Mesendoderm (in vitro differentiated cells): ENCODE measurements at regions not wholly inside any gene's neighbourhood (a gene's known extent, or its start where the extent isn't known, plus 50 kb on each side); places are given as distances from the start of the nearest gene placed in this dataset.
"Not testable (repeated sequence)": the region's sequence is repeated elsewhere in the genome, so short reads cannot be mapped to it uniquely, and the experiment has no call there.

Experiments used
- DNase-seq: peaks from one replicate; pipeline ENCODE4 v3.0.0; 2013
- H2AK5ac ChIP-seq: 2 replicates; pipeline ENCODE4 v1.6.1; 2013; ENCODE audit warnings: low read length, inconsistent platforms
- H2BK120ac ChIP-seq: 2 replicates; pipeline ENCODE4 v1.6.1; 2013; ENCODE audit warnings: low read depth, mild to moderate bottlenecking, low read length, moderate library complexity, mixed read lengths
- H2BK15ac ChIP-seq: replicated peaks from 2 replicates; pipeline ENCODE4 v1.6.1; 2013; ENCODE audit warnings: low read depth, mild to moderate bottlenecking, moderate library complexity
- H2BK5ac ChIP-seq: 2 replicates; pipeline ENCODE4 v1.6.1; 2013; ENCODE audit warnings: low read length, inconsistent platforms
- H3K18ac ChIP-seq: 2 replicates; pipeline ENCODE4 v1.6.1; 2013; ENCODE audit warnings: mild to moderate bottlenecking, low read length, mixed read lengths
- H3K23ac ChIP-seq: one replicate; pipeline ENCODE4 v1.6.1; 2013; ENCODE audit warnings: low read length
- H3K27ac ChIP-seq: 2 replicates; pipeline ENCODE4 v1.5.1; 2013; ENCODE audit warnings: low read depth, mild to moderate bottlenecking, inconsistent platforms, low read length, moderate library complexity
- H3K27me3 ChIP-seq: 2 replicates; pipeline ENCODE4 v1.6.1; 2013; ENCODE audit warnings: low read length, control low read depth, mild to moderate bottlenecking, inconsistent platforms; ENCODE audit not compliant: insufficient read depth, poor library complexity
- H3K36me3 ChIP-seq: 2 replicates; pipeline ENCODE4 v1.6.1; 2013; ENCODE audit warnings: low read length, inconsistent platforms; ENCODE audit not compliant: control insufficient read depth, insufficient read depth
- H3K4ac ChIP-seq: one replicate; pipeline ENCODE4 v1.6.1; 2013; ENCODE audit warnings: low read depth, mild to moderate bottlenecking, low read length, moderate library complexity
- H3K4me1 ChIP-seq: 2 replicates; pipeline ENCODE4 v1.6.1; 2013; ENCODE audit warnings: low read depth, low read length, inconsistent platforms; ENCODE audit not compliant: control insufficient read depth
- H3K4me2 ChIP-seq: 2 replicates; pipeline ENCODE4 v1.6.1; 2013; ENCODE audit warnings: low read length
- H3K4me3 ChIP-seq: 2 replicates; pipeline ENCODE4 v1.5.1; 2013; ENCODE audit warnings: mild to moderate bottlenecking, low read length
- H3K56ac ChIP-seq: one replicate; pipeline ENCODE4 v1.6.1; 2013; ENCODE audit warnings: low read length
- H3K79me1 ChIP-seq: 2 replicates; pipeline ENCODE4 v1.6.1; 2013; ENCODE audit warnings: low read length, inconsistent platforms
- H3K79me2 ChIP-seq: 2 replicates; pipeline ENCODE4 v1.6.1; 2013; ENCODE audit warnings: mild to moderate bottlenecking, low read length; ENCODE audit not compliant: control insufficient read depth, insufficient read depth
- H3K9ac ChIP-seq: 2 replicates; pipeline ENCODE4 v1.6.1; 2013; ENCODE audit warnings: low read length, inconsistent platforms
- H4K5ac ChIP-seq: one replicate; pipeline ENCODE4 v1.6.1; 2013; ENCODE audit warnings: low read length
- H4K8ac ChIP-seq: one replicate; pipeline ENCODE4 v1.6.1; 2013; ENCODE audit warnings: low read depth, mild to moderate bottlenecking, control low read depth, low read length, moderate library complexity
- WGBS: extraction: QIAGEN DNeasy Blood & Tissue Kit; methylation state at CpG from one replicate; pipeline ENCODE4 v1.1.7; 2013; ENCODE audit warnings: low lambda C conversion rate, missing lambda C conversion rate; ENCODE audit not compliant: insufficient coverage; ENCODE audit errors: extremely low coverage; 5-methylcytosine and 5-hydroxymethylcytosine counted together

GRCh38 chr12:91250273-91250665 lies 67.7 kb upstream of the DCN start:
- Histone ChIP-seq H3K4me1 (no peaks in the 10 kb centered on the region), H4K5ac (no peak overlapping the region), H3K56ac (no peak overlapping the region), H3K36me3 (no peaks in the 10 kb centered on the region), H3K27me3 (no peaks in the 10 kb centered on the region), H2AK5ac (no peak overlapping the region), H3K79me1 (no peaks in the 10 kb centered on the region), H2BK5ac (no peak overlapping the region), H3K23ac (no peak overlapping the region), H2BK120ac (no peak overlapping the region), H4K8ac (no peak overlapping the region), H3K18ac (no peak overlapping the region), H3K4ac (no peak overlapping the region), H3K4me2 (no peak overlapping the region), H3K79me2 (no peaks in the 10 kb centered on the region), H3K27ac (no peak overlapping the region), H3K9ac (no peak overlapping the region), H2BK15ac (no peak overlapping the region), H3K4me3 (no peak overlapping the region)
- DNase-seq = no peak
- WGBS = no CpG with 5 or more reads among the region's 2 CpGs

DNA sequence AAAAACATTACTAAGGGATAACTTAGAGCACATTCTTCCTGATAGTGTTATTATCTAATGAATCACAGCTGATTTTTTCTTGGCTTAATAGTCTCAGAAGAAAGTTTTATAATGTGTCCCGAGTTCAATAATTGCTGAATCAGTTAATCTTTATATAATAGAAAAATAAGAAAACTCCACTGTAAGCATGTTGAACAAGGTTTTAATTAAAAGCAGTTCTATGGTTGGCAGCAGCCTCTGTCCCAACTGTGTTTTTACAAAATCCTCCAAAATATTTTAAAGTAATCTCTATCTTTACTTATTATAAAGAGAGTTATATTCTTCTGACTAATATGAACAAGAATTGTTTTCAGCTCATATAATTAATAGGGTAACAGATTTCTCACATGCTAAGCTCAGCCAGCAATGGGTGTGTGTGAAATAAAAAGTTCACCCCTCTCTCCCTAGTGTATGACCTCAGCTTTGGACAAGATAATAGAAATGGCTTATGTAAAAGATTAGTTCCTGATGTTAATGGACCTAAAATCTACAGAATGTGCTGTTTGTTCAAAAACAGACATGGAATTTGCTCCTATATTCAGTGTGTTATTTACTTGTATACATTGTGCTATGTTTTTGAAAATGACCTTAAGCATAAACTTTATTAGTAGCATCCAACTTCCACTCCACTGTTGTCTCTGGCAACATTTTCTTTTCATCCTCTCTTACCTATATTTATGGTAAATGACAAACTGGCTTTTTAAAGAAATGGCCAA lies 67.1 kb upstream of the DCN start:
- Histone ChIP-seq H3K79me1 (no peaks in the 10 kb centered on the region), H3K4me1 (no peaks in the 10 kb centered on the region), H4K8ac (no peak overlapping the region), H2BK5ac (no peak overlapping the region), H2BK15ac (no peak overlapping the region), H3K27ac (no peak overlapping the region), H3K4ac (no peak overlapping the region), H3K27me3 (no peaks in the 10 kb centered on the region), H2AK5ac (no peak overlapping the region), H3K9ac (no peak overlapping the region), H2BK120ac (no peak overlapping the region), H3K18ac (no peak overlapping the region), H3K79me2 (no peaks in the 10 kb centered on the region), H3K4me2 (no peak overlapping the region), H3K56ac (no peak overlapping the region), H4K5ac (no peak overlapping the region), H3K36me3 (no peaks in the 10 kb centered on the region), H3K4me3 (no peak overlapping the region), H3K23ac (no peak overlapping the region)
- DNase-seq = no peak
- WGBS = no CpG with 5 or more reads among the region's 1 CpG

GRCh38 chr12:91249054-91249453 lies 66.4 kb upstream of the DCN start:
- no peak overlapping the region for H3K56ac ChIP-seq
- H3K4ac ChIP-seq = no peak overlapping the region
- H3K23ac ChIP-seq = no peak overlapping the region
- no peak overlapping the region for H3K27ac ChIP-seq
- H2BK5ac ChIP-seq = no peak overlapping the region
- no peak overlapping the region for H2AK5ac ChIP-seq
- H3K36me3 ChIP-seq = no peaks in the 10 kb centered on the region
- no peak overlapping the region for H2BK15ac ChIP-seq
- H3K4me1 ChIP-seq = no peaks in the 10 kb centered on the region
- H4K8ac ChIP-seq = no peak overlapping the region
- no peak overlapping the region for H3K9ac ChIP-seq
- H3K18ac ChIP-seq = no peak overlapping the region
- WGBS = 100% methylated on average over 1 of the region's 1 CpG
- DNase-seq = no peak
- H3K27me3 ChIP-seq = no peaks in the 10 kb centered on the region
- H3K79me2 ChIP-seq = no peaks in the 10 kb centered on the region
- no peak overlapping the region for H3K4me3 ChIP-seq
- H3K79me1 ChIP-seq = no peaks in the 10 kb centered on the region
- H2BK120ac ChIP-seq = no peak overlapping the region
- H3K4me2 ChIP-seq = no peak overlapping the region
- H4K5ac ChIP-seq = no peak overlapping the region

DNA sequence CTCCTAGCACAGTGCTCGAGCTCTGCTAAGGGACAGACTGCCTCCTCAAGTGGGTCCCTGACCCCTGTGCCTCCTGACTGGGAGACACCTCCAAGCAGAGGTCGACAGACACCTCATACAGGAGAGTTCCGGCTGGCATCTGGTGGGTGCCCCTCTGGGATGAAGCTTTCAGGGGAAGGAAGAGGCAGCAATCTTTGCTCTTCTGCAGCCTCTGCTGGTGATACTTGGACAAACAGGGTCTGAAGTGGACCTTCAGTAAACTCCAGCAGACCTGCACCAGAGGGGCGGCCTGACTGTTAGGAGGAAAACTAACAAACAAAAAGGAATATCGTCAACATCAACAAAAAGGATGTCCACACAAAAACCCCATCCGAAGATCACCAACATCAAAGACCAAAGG lies 60.6 kb upstream of the DCN start:
- not testable (repeated sequence) for H3K4me2 ChIP-seq, H2AK5ac ChIP-seq, H2BK15ac ChIP-seq, H3K79me1 ChIP-seq, H3K79me2 ChIP-seq, H3K18ac ChIP-seq, H4K5ac ChIP-seq, H3K56ac ChIP-seq, H3K4ac ChIP-seq, H3K4me3 ChIP-seq, H3K27ac ChIP-seq, H4K8ac ChIP-seq, H2BK5ac ChIP-seq, H3K9ac ChIP-seq, H3K23ac ChIP-seq, H3K4me1 ChIP-seq, H2BK120ac ChIP-seq, H3K27me3 ChIP-seq, H3K36me3 ChIP-seq
- WGBS = no CpG with 5 or more reads among the region's 6 CpGs
- DNase-seq = peak; percentile 43

DNA sequence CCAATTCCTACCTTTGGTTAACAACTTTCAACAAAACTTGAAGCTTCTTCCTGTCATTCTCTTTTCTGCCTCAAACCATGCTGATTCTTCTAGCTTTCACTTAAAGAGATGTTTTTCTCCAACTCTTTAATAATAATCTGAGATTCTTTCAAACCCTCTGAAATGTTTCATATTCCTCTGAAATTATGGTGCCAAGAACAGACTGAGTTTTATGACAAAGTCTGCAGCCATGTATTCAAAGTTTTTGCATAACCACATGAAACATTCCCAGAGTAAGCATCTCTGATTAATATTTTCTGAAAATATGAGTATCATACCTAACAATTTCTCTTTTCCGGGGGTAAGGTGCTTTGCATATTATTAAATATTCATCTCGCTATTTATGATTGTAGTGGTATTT lies 59.1 kb upstream of the DCN start:
- Histone ChIP-seq H3K27me3 (no peaks in the 10 kb centered on the region), H2AK5ac (no peak overlapping the region), H3K56ac (no peak overlapping the region), H3K79me1 (no peaks in the 10 kb centered on the region), H3K4me3 (no peak overlapping the region), H3K4ac (no peak overlapping the region), H3K18ac (no peak overlapping the region), H4K5ac (no peak overlapping the region), H3K4me2 (no peak overlapping the region), H3K79me2 (no peaks in the 10 kb centered on the region), H2BK15ac (no peak overlapping the region), H2BK120ac (no peak overlapping the region), H3K27ac (no peak overlapping the region), H2BK5ac (no peak overlapping the region), H3K9ac (no peak overlapping the region), H4K8ac (no peak overlapping the region), H3K4me1 (no peaks in the 10 kb centered on the region), H3K36me3 (no peaks in the 10 kb centered on the region), H3K23ac (no peak overlapping the region)
- no CpG with 5 or more reads among the region's 2 CpGs for WGBS
- DNase-seq = no peak
